Lower lobe of right lung (tissue), 2 donors: ENCODE measurements at regions not wholly inside any gene's neighbourhood (a gene's known extent, or its start where the extent isn't known, plus 50 kb on each side); places are given as distances from the start of the nearest gene placed in this dataset.
"Not testable (repeated sequence)": the region's sequence is repeated elsewhere in the genome, so short reads cannot be mapped to it uniquely, and the experiment has no call there.

ENCODE experiments used
- ATAC-seq, 2 donors: fragments of 200-7000 bp; cut with Tn5 transposase; one replicate each; pipeline ENCODE4 v1.9.1; 2020 to 2022; ENCODE audit warnings: mild to moderate bottlenecking in 2 of 2, moderate library complexity in 2 of 2
- DNase-seq: peaks from one replicate; pipeline ENCODE4 v3.0.0-alpha.2; 2020
- H3K27ac ChIP-seq: fragments of 200-600 bp; one replicate; pipeline ENCODE4 v1.8.0; 2022
- H3K27me3 ChIP-seq: fragments of 200-600 bp; one replicate; pipeline ENCODE4 v1.8.0; 2022; ENCODE audit warnings: low read depth
- H3K36me3 ChIP-seq: fragments of 200-600 bp; one replicate; pipeline ENCODE4 v1.8.0; 2022; ENCODE audit warnings: mild to moderate bottlenecking
- H3K4me1 ChIP-seq: fragments of 200-600 bp; one replicate; pipeline ENCODE4 v1.8.0; 2022
- H3K4me3 ChIP-seq: fragments of 200-600 bp; one replicate; pipeline ENCODE4 v1.8.0; 2022; ENCODE audit warnings: mild to moderate bottlenecking
- H3K9me3 ChIP-seq: fragments of 200-600 bp; one replicate; pipeline ENCODE4 v1.8.0; 2022
- CTCF ChIP-seq: fragments of 200-600 bp; IDR thresholded peaks from one replicate; pipeline ENCODE4 v1.8.0; 2022; ENCODE audit warnings: antibody characterized with exemption, mild to moderate bottlenecking
- intact Hi-C: fragments of 100-400 bp; cut with DNase I; formaldehyde crosslinking; loops from one replicate; pipeline ENCODE4 v1.11.0; 2022
- donor health status: DM: no; HTN: yes; CAD: no; lungs with severe emphysema.

GRCh38 chr10:46169736-46170135 lies 117.1 kb upstream of the ANTXRL start:
- no peak for ATAC-seq
- no peaks in the 10 kb centered on the region for H3K27me3 ChIP-seq

DNA sequence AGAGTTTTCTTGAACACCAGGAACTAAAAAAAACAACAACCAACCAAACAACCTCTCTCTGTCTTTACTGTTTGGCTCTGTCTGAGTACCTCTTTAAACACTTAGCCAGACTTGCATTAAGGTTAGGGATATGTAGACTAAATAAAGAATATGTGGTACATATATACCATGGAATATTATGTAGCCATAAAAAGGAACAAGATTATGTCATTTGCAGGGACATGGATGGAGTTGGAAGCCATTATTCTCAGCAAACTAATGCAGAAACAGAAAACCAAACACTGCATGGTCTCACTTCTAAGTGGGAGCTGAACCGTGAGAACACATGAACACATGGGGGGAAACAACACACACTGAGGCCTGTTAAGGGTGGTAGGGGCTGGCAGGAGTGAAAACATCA lies 116.0 kb upstream of the ANTXRL start:
- TF ChIP-seq CTCF: no peak
- Histone ChIP-seq H3K4me1 (no peaks in the 10 kb centered on the region), H3K27me3 (no peaks in the 10 kb centered on the region), H3K4me3 (no peak overlapping the region), H3K27ac (no peak overlapping the region), H3K9me3 (no peaks in the 10 kb centered on the region), H3K36me3 (no peaks in the 10 kb centered on the region)
- intact Hi-C loops: no loop called here
- no peak for DNase-seq
- ATAC-seq: no peak

More at GRCh38 chr10:46169736-46170135, 117.1 kb upstream of the ANTXRL start:
- Histone ChIP-seq H3K4me1 (no peaks in the 10 kb centered on the region), H3K36me3 (no peaks in the 10 kb centered on the region), H3K9me3 (no peaks in the 10 kb centered on the region), H3K4me3 (no peak overlapping the region), H3K27ac (no peak overlapping the region)
- no peak for DNase-seq
- intact Hi-C loops: no loop called here
- no peak for TF ChIP-seq CTCF

GRCh38 chr10:46171661-46172060 lies 115.1 kb upstream of the ANTXRL start:
- Histone ChIP-seq H3K4me3 (no peak overlapping the region), H3K27ac (no peak overlapping the region), H3K36me3 (no peaks in the 10 kb centered on the region), H3K27me3 (no peaks in the 10 kb centered on the region), H3K9me3 (no peaks in the 10 kb centered on the region), H3K4me1 (no peaks in the 10 kb centered on the region)
- DNase-seq: no peak
- no peak for ATAC-seq
- intact Hi-C loops: no loop called here
- TF ChIP-seq CTCF: no peak

DNA sequence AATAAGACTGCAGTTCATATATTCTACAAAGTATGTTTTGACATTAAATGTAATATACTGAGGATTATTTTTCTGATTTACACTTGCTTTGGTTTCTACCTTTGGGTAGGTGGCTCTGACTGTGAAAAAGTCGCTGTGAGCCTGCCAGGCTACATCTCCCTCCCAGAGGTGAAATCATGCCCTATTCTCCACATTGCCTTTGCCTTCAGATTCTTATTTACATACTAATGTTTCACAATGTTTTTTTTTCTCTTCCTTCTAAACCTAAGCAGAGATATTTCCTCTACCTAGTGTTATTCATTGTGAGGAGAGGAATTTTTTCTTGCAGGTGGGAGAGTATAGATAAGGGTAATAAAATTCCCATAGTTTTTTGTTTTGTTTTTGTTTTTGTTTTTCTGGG lies 111.5 kb upstream of the ANTXRL start:
- Histone ChIP-seq H3K27ac (no peak overlapping the region), H3K4me1 (no peaks in the 10 kb centered on the region), H3K9me3 (no peaks in the 10 kb centered on the region), H3K27me3 (no peaks in the 10 kb centered on the region), H3K36me3 (no peaks in the 10 kb centered on the region), H3K4me3 (no peak overlapping the region)
- ATAC-seq (no peak), DNase-seq (no peak)
- intact Hi-C loops: no loop called here
- no peak for TF ChIP-seq CTCF

DNA sequence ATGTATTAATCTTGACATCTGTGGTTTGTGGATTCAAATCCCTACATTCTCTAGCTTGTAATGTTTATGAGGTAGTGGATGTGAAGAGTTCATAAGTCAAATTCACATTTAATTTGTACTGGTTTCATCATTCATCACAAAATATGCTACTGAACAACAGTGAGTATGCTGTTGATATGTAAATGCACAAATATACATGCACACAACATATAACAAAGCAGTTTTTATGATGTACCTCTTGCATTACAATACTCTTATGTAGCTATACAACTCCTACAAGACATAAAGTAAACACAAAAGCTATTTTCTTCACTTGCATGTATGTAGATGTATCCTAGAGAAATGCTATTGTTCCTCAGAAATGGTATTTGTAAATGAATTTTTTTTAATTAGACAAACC lies 111.0 kb upstream of the ANTXRL start:
- no peaks in the 10 kb centered on the region for H3K4me1 ChIP-seq
- H3K36me3 ChIP-seq: no peaks in the 10 kb centered on the region
- no peaks in the 10 kb centered on the region for H3K27me3 ChIP-seq
- no peak for TF ChIP-seq CTCF
- DNase-seq (no peak), ATAC-seq (no peak)
- intact Hi-C loops: no loop called here
- no peak overlapping the region for H3K27ac ChIP-seq
- H3K9me3 ChIP-seq: no peaks in the 10 kb centered on the region
- no peak overlapping the region for H3K4me3 ChIP-seq

DNA sequence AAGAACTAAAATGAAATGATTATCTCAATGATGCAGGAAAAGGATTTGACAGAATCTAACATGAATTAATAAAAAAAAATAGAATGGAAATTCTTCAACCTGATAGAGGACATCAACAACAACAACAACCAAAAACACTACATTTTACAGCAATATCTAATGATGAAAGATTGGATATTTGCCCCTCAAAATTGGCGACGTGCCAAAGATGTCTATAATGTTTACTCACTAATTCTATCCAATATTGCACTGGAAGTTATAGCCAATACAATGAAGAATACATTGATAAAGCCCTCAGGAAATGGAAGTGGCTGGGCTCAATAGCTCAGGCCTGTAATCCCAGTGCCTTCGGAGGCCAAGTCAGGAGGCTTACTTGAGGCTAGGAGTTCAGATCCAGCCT lies 99.4 kb upstream of the ANTXRL start:
- H3K4me1 ChIP-seq, ATAC-seq, DNase-seq, intact Hi-C loops, H3K9me3 ChIP-seq, H3K27me3 ChIP-seq, H3K4me3 ChIP-seq, H3K27ac ChIP-seq, H3K36me3 ChIP-seq: not testable (repeated sequence)
